Renal cortex interstitium (tissue), 11 donors: ENCODE measurements at regions not wholly inside any gene's neighbourhood (a gene's known extent, or its start where the extent isn't known, plus 50 kb on each side); places are given as distances from the start of the nearest gene placed in this dataset.
"Not testable (repeated sequence)": the region's sequence is repeated elsewhere in the genome, so short reads cannot be mapped to it uniquely, and the experiment has no call there.

Source experiments
- DNase-seq, 11 donors: peaks; one replicate each; pipeline ENCODE4 v3.0.0-alpha.2; 2013; ENCODE audit warnings: low read depth in 9 of 11, low spot score in 4 of 11; ENCODE audit errors: extremely low read depth in 1 of 11

- DNase-seq, result no peak
Measured at GRCh38 chr12:126960709-126961108, 1306.3 kb upstream of the TMEM132C start.

DNA sequence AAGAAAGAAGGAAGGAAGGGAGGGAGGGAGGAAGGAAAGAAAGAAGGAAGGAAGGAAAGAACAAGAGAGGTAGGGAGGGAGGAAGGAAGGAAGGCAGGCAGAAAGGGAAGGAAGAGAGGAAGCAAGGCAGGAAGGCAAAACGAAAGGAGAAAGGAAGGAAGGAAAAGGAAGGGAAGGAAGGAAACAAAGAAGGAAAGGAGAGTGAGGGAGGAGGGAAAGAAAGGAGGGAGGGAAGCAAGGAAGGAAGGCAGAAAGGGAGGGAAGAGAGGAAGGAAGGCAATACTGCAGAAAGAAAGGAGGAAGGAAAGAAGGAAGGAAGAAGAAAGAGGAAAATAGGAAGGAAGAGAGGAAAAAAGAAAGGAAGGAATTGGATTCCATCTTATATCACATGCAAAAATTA, 1303.1 kb upstream of the TMEM132C start:
- no peak for DNase-seq

DNA sequence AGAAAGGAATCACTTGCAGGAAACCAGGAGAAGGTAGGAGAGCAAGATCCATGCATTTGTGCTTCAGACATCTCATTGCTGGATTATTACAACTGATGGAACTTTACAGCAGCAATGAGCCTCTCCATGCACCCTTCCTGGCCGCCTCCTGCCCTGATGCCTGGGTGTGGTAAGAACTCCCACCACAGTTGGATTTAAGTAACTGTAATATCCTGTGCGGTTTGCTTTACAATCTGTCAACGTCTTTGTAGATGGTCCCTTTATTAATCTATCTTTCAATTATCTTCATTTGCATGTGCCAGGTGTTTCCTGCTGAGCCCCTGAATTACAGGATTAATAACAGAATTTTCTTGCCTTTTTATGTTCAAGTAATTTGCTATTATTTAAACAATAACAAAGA, 1300.5 kb upstream of the TMEM132C start:
- DNase-seq, result no peak

DNA sequence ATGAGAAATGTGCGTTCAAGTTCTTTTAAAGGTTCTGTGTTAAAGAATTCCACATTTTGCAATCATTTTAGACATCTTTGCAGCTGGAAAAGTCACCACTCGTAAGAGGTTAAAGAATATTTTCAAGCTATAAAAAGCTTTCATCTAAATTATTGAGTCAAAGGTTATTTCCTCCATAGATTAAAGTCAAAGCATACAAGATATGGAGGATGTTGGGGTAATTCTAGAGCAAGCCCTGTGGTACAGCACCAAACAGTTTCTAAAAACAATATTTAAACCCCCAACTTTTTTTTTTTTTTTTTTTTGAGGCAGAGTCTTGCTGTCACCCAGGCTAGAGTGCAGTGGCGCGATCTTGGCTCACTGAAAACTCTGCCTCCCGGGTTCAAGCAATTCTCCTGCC, 1299.8 kb upstream of the TMEM132C start:
- DNase-seq, result no peak

DNA sequence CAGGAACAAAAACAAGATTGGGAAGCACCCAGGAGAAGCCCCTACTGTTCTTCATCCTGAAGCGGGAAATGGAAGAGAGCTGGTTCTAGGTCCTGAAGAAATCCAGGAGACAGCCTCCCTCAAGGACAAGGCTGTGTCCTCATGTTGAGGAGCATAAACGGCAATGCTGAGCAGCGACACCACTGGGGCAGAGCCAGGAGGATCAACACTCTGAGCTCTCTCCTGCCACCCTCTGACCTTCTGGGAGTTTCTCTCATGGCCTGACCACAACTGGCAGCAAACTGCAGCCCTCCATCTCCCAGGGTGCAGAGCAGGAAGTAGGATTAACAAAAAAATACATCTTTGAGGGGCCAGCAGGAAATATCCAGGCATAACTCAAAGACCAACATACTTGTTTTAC, 1292.2 kb upstream of the TMEM132C start:
- DNase-seq, result no peak

DNA sequence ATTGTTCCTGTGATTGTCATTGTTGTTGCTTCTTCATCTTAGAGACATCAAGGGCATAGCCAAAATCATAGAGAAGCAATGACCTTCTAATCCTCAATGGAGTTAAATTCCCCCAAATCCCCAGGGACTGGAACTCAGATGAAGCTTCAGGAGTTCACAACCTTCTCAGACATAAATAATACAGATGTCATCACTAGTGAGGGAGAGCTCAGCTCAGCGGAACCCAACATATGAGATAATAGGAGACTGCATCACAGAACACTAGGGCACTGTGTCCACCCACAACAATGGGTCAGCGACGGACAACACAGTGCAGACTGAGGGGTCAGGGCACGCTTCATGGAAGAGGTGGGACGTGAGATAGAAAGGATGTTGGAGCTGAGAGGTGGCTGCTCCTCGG, 1290.4 kb upstream of the TMEM132C start:
- DNase-seq, result no peak

GRCh38 chr12:126979564-126979963, 1287.4 kb upstream of the TMEM132C start:
- DNase-seq, result not testable (repeated sequence)

- no peak for DNase-seq
Measured at GRCh38 chr12:126982707-126983106, 1284.3 kb upstream of the TMEM132C start.

- not testable (repeated sequence) for DNase-seq
Measured at GRCh38 chr12:126983735-126984134, 1283.2 kb upstream of the TMEM132C start.

DNA sequence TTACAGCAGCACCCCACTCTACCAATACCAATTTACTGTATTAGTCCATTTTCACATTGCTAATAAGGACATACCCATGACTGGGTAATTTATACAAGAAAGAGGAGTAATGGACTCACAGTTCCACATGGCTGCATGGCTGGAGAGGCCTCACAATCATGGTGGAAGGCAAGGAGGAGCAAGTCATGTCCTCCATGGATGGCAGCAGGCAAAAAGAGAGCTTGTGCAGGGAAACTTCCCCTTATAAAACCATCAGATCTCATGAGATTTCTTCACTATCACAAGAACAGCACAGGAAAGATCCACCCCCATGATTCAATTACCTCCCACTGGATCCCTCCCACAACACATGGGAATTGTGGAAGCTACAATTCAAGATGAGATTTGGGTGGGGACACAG, 1281.3 kb upstream of the TMEM132C start:
- DNase-seq, result not testable (repeated sequence)

DNA sequence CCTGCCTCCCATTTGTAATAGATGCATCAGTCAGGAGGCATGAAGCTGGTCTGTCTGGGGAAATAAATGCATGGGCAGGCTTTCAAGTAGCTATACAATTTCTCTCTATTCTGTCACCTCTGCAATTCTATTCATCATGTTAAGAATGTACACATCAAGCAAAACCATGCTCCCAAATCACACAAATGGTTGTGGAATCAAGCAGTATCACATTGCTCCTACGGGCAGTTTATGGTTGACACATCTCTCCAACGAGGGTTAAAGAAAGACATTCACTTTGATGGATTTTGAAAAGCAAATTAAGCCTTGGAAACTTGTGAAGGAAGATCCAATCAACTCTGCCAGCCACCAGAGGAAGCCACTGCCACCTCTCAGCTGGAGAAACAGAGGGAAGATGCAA, 1277.4 kb upstream of the TMEM132C start:
- DNase-seq, result no peak

DNA sequence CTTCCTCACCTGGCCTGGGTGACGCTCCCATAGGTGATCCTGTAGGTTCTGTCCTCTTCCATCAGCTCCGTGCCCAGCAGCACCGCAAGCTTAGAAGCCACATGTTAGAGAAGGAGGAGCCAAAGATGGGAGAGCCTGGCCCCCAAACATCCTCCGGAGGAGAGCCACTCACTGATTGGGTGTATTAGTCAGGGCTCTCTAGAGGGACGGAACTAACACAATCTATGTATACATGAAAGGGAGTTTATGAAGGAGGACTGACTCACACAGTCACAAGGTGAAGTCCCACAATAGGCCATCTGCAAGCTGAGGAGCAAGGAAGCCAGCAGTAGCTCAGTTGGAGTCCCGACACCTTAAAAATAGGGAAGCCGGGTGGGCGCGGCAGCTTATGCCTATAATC, 1273.1 kb upstream of the TMEM132C start:
- DNase-seq, result no peak

GRCh38 chr12:126994599-126994998, 1272.4 kb upstream of the TMEM132C start:
- DNase-seq, result no peak

GRCh38 chr12:126998031-126998430, 1268.9 kb upstream of the TMEM132C start:
- DNase-seq, result no peak

- DNase-seq, result no peak
Measured at GRCh38 chr12:126998747-126999285, 1268.2 kb upstream of the TMEM132C start.

- DNase-seq, result no peak
Measured at GRCh38 chr12:126999352-126999751, 1267.6 kb upstream of the TMEM132C start.

DNA sequence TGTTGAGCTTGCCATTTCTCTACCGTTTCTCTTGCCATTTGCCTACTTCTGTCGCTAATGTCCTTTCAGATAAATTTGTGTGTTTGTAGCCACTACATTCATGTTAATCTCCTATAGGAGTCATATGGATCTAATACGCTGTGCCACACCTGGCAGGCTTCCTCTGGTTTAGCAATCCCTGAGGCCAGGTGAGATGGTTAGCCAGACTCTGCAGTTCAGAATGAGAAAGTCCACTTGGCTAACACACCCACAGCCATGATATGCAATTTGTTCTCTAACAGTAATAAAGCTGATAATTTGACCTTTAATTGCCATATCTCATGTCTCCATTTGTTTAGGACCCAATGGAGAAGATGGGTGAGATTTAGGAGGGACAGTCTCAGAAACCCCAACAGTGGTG, 1261.6 kb upstream of the TMEM132C start:
- DNase-seq, result no peak

- no peak for DNase-seq
Measured at GRCh38 chr12:127006972-127007371, 1260.0 kb upstream of the TMEM132C start.

DNA sequence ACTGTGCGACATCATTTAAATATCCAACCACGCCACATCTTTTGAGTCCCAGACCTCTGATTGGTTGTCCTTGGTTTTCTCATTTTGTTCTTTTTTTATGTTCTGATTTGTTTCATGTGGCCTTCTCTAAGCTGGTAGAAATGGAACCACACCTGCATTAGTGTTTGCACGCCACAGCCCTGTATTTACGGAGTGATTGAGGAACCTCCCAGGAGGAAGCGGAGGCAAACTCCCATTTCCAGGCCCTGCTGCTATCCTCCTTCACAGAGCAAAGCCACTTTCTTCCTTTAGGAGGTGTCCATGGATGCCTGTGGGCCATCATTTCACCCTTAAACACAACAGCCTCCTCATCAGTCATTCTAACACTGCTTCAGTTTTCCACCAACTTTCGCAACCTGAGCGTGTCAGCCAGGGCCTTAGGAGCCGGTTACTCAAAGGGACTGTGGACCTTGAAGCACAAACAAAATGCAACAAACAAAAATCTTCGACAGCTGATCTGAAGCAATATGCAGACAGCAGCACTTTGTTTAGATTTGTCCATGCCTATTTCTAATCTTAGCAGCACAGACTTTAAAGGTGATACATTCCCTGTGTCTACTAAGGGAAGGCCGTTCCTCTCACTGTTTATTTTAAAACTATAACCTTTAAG, 1258.1 kb upstream of the TMEM132C start:
- DNase-seq, result no peak

DNA sequence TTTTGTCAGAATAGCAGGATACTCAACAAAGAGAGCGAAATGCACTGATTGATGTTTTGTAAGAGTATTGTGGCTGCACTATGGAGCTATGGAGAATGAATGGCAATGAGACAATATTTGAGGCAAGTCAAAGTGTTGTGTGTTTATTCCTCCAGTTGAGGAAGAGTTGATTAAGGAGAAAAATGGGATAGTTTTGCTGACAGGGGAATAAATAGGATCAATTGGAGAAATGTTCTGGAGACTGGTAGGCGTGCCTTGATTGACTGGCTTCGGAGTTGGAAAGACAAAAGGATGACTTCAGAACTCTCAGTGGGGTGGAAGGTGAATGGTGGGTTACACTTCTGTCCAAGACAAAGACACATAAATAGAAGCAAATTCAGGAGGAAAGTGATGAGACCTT, 1254.9 kb upstream of the TMEM132C start:
- DNase-seq, result no peak

DNA sequence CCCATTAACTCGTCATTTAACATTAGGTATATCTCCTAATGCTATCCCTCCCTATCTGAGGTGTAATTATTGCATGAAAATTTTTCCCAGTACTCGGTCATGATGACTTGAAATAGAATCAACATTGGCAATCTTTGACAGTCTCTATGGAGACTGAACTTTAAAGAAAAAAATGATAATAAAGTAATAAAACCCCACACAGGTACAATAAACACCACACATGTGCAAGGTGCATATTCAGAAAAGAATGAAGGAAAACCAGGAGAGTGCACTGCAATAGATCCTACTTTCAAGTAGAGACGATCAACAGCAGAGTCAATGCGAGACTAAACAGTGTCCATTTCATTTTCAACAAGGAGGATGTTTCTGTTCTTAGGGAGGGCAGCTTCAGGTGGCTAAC, 1253.8 kb upstream of the TMEM132C start:
- no peak for DNase-seq
